HCT116 (cell line): ENCODE measurements at regions not wholly inside any gene's neighbourhood (a gene's known extent, or its start where the extent isn't known, plus 50 kb on each side); places are given as distances from the start of the nearest gene placed in this dataset.

ENCODE experiments used
- ATAC-seq: fragments of 200-7000 bp; cut with Tn5 transposase; 2 replicates; pipeline ENCODE4 v1.9.1; 2020; ENCODE audit warnings: mild to moderate bottlenecking, moderate library complexity
- BruUV-seq: library from RNA; stranded (reverse); fragments of 400-500 nt; replicated peaks from 2 replicates; lab custom pipeline; 2021; lab: Mats Ljungman, UMichigan
- CTCF ChIA-PET: fragments of 300-600 bp; sonication (Branson Sonifier 250); formaldehyde crosslinking; loops from one replicate; lab custom pipeline; 2021; ENCODE audit warnings: antibody characterized with exemption; lab: Charles Lee
- POLR2A ChIA-PET: fragments of 300-600, 350-600 bp; sonication (Branson Sonifier 250); formaldehyde crosslinking; loops from one replicate; lab custom pipeline; 2021; ENCODE audit warnings: antibody characterized with exemption; lab: Charles Lee
- RAD21 ChIA-PET, 2 experiments: fragments of 300-600 bp; sonication (Branson Sonifier 250); formaldehyde crosslinking; loops; one replicate each; lab custom pipeline; 2023; ENCODE audit warnings: low total read pairs in 2 of 2; ENCODE audit not compliant: uncharacterized antibody in 2 of 2, unreplicated experiment in 2 of 2, low non-redundant PET in 1 of 2; lab: Charles Lee
- DNase-seq: peaks from one replicate; pipeline ENCODE4 v3.0.0-alpha.2; 2010; ENCODE audit warnings: low read depth, low spot score
- H2AFZ ChIP-seq: fragments of 200-600 bp; shearing (Covaris generic), sonication (generic); 2 replicates; pipeline ENCODE4 v1.6.1; 2017; ENCODE audit warnings: low read depth, mixed run types, mixed read lengths, antibody characterized with exemption, low read length; ENCODE audit not compliant: poor library complexity, severe bottlenecking
- H3K27ac ChIP-seq: 2 replicates; pipeline ENCODE4 v1.5.1; 2012; ENCODE audit warnings: low read depth, low read length
- H3K27me3 ChIP-seq: fragments of 200-600 bp; sonication (generic); 2 replicates; pipeline ENCODE4 v1.6.1; 2016; ENCODE audit warnings: mixed run types, low read length, mixed read lengths; ENCODE audit not compliant: insufficient read depth
- H3K36me3 ChIP-seq, 2 experiments: fragments of 200-500 bp in 1 of 2; fragments of 200-600 bp in 1 of 2; sonication (Bioruptor generic) in 1 of 2; sonication (generic) in 1 of 2; 2 replicates each; pipeline versions ENCODE4 v1.5.1 to v1.6.1; 2014 to 2016; ENCODE audit warnings: low read length in 2 of 2, inconsistent platforms in 1 of 2, mixed read lengths in 1 of 2, mixed run types in 1 of 2; ENCODE audit not compliant: insufficient read depth in 2 of 2, control insufficient read depth in 1 of 2
- H3K4me1 ChIP-seq, 2 experiments: fragments of 200-600 bp in 1 of 2; sonication (generic) in 1 of 2; 2 replicates each; pipeline versions ENCODE4 v1.5.1 to v1.6.1; 2012 to 2017; ENCODE audit warnings: low read length in 2 of 2, inconsistent platforms in 1 of 2, mild to moderate bottlenecking in 1 of 2, mixed read lengths in 1 of 2, mixed run types in 1 of 2, moderate library complexity in 1 of 2; ENCODE audit not compliant: insufficient read depth in 2 of 2, control insufficient read depth in 1 of 2
- H3K4me2 ChIP-seq: fragments of 200-600 bp; sonication (generic); 2 replicates; pipeline ENCODE4 v1.6.1; 2017; ENCODE audit warnings: mixed run types, low read length, mixed read lengths
- H3K4me3 ChIP-seq, 2 experiments: fragments of 200-600 bp in 1 of 2; sonication (generic) in 1 of 2; replicated peaks in 1 of 2; 2 replicates each; pipeline ENCODE4 v1.5.1; 2011 to 2016; ENCODE audit warnings: low read length in 2 of 2, control low read depth in 1 of 2, low read depth in 1 of 2, mild to moderate bottlenecking in 1 of 2, mixed read lengths in 1 of 2, mixed run types in 1 of 2
- H3K79me2 ChIP-seq: fragments of 200-600 bp; sonication (generic); 2 replicates; pipeline ENCODE4 v1.6.1; 2017; ENCODE audit warnings: mild to moderate bottlenecking, mixed run types, low read length, moderate library complexity, mixed read lengths; ENCODE audit not compliant: insufficient read depth
- H3K9ac ChIP-seq: fragments of 200-600 bp; sonication (generic); 2 replicates; pipeline ENCODE4 v1.6.1; 2016; ENCODE audit warnings: low read length, mixed read lengths
- H3K9me2 ChIP-seq: fragments of 200-600 bp; sonication (generic), shearing (Covaris generic); 2 replicates; pipeline ENCODE4 v1.6.1; 2017; ENCODE audit warnings: mixed run types, mild to moderate bottlenecking, moderate library complexity; ENCODE audit not compliant: insufficient read depth
- H3K9me3 ChIP-seq, 2 experiments: fragments of 200-500 bp in 1 of 2; fragments of 200-600 bp in 1 of 2; sonication (Bioruptor generic) in 1 of 2; sonication (generic) in 1 of 2; 2 replicates each; pipeline ENCODE4 v1.6.1; 2014 to 2017; ENCODE audit warnings: low read length in 2 of 2, mixed read lengths in 2 of 2, inconsistent platforms in 1 of 2, low read depth in 1 of 2, mild to moderate bottlenecking in 1 of 2, mixed run types in 1 of 2, moderate library complexity in 1 of 2; ENCODE audit not compliant: control insufficient read depth in 1 of 2, insufficient read depth in 1 of 2
- H4K20me1 ChIP-seq: fragments of 200-600 bp; sonication (generic), shearing (Covaris generic); 2 replicates; pipeline ENCODE4 v1.6.1; 2017; ENCODE audit warnings: mixed run types, mild to moderate bottlenecking, moderate library complexity; ENCODE audit not compliant: insufficient read depth
- ATF3 ChIP-seq: IDR thresholded peaks from 2 replicates; pipeline ENCODE4 v1.6.1; 2012
- CBX3 ChIP-seq: IDR thresholded peaks from 2 replicates; pipeline ENCODE4 v1.6.1; 2012; ENCODE audit warnings: low read depth
- CEBPB ChIP-seq: IDR thresholded peaks from 2 replicates; pipeline ENCODE4 v1.6.1; 2012; ENCODE audit warnings: low read depth
- CTCF ChIP-seq, 3 experiments: fragments of 200-600 bp in 1 of 3; sonication (generic) in 1 of 3; IDR thresholded peaks in 2 of 3; conservative IDR thresholded peaks in 1 of 3; 2 replicates each; pipeline ENCODE4 v1.5.1; 2012 to 2017; ENCODE audit warnings: low read depth in 2 of 3, low read length in 2 of 3, antibody characterized with exemption in 1 of 3, borderline replicate concordance in 1 of 3, control low read depth in 1 of 3, mild to moderate bottlenecking in 1 of 3, mixed read lengths in 1 of 3, mixed run types in 1 of 3, moderate library complexity in 1 of 3; ENCODE audit not compliant: insufficient read depth in 1 of 3
- ELF1 ChIP-seq: IDR thresholded peaks from 2 replicates; pipeline ENCODE4 v1.6.1; 2012; ENCODE audit warnings: low read depth, borderline replicate concordance
- FOSL1 ChIP-seq: IDR thresholded peaks from 2 replicates; pipeline ENCODE4 v1.6.1; 2012; ENCODE audit warnings: low read depth
- JUND ChIP-seq: IDR thresholded peaks from 2 replicates; pipeline ENCODE4 v1.6.1; 2012
- MAX ChIP-seq: IDR thresholded peaks from 2 replicates; pipeline ENCODE4 v1.6.1; 2012
- POLR2AphosphoS5 ChIP-seq: IDR thresholded peaks from 2 replicates; pipeline ENCODE4 v1.6.1; 2011; ENCODE audit warnings: mild to moderate bottlenecking, low read depth, low read length, moderate library complexity
- RAD21 ChIP-seq: IDR thresholded peaks from 2 replicates; pipeline ENCODE4 v1.6.1; 2012; ENCODE audit warnings: low read depth, mild to moderate bottlenecking
- REST ChIP-seq: IDR thresholded peaks from 2 replicates; pipeline ENCODE4 v1.6.1; 2012; ENCODE audit warnings: low read depth
- SIN3A ChIP-seq: IDR thresholded peaks from 2 replicates; pipeline ENCODE4 v1.6.1; 2012; ENCODE audit warnings: low read depth
- SP1 ChIP-seq: IDR thresholded peaks from 2 replicates; pipeline ENCODE4 v1.6.1; 2012; ENCODE audit warnings: low read depth
- SRF ChIP-seq: IDR thresholded peaks from 2 replicates; pipeline ENCODE4 v1.6.1; 2012; ENCODE audit warnings: low read depth
- TCF7L2 ChIP-seq: IDR thresholded peaks from 2 replicates; pipeline ENCODE4 v1.7.0; 2011; ENCODE audit warnings: borderline replicate concordance, inconsistent platforms; ENCODE audit not compliant: insufficient read depth, insufficient read length; ENCODE audit errors: extremely low read depth
- YY1 ChIP-seq: IDR thresholded peaks from 2 replicates; pipeline ENCODE4 v1.6.1; 2011; ENCODE audit warnings: low read length, low read depth, moderate library complexity, mild to moderate bottlenecking; ENCODE audit not compliant: insufficient replicate concordance; ENCODE audit errors: extremely low read depth
- ZBTB33 ChIP-seq: IDR thresholded peaks from 2 replicates; pipeline ENCODE4 v1.6.1; 2011; ENCODE audit warnings: mild to moderate bottlenecking, low read length, moderate library complexity; ENCODE audit not compliant: insufficient replicate concordance; ENCODE audit errors: extremely low read depth
- ZFX ChIP-seq: fragments of 450-650 bp; IDR thresholded peaks from 2 replicates; pipeline ENCODE4 v1.6.1; 2017
- ZNF274 ChIP-seq: fragments of 200-500 bp; sonication (Bioruptor generic); IDR thresholded peaks from 2 replicates; pipeline ENCODE4 v1.6.1; 2014; ENCODE audit warnings: mild to moderate bottlenecking, low read depth, low read length, inconsistent platforms
- intact Hi-C: fragments of 100-400 bp; cut with micrococcal nuclease; formaldehyde crosslinking; loops from 2 replicates; pipeline ENCODE4 v1.10.0; 2022

- POLR2A ChIA-PET, result no interaction called here
- no peaks in the 10 kb centered on the region for H4K20me1 ChIP-seq
- no peaks in the 10 kb centered on the region for H3K79me2 ChIP-seq
- BruUV-seq, result no TSS peak
- DNase-seq (no peak), ATAC-seq (no peak)
- no peak overlapping the region for H3K4me3 ChIP-seq
- no peak overlapping the region for H3K9ac ChIP-seq
- H3K9me3 ChIP-seq, result no peaks in the 10 kb centered on the region
- intact Hi-C loops, result no loop called here
- H3K4me1 ChIP-seq, result no peaks in the 10 kb centered on the region
- RAD21 ChIA-PET, result no interaction called here
- H3K27ac ChIP-seq, result no peak overlapping the region
- no peaks in the 10 kb centered on the region for H3K36me3 ChIP-seq
- no peak overlapping the region for H3K4me2 ChIP-seq
- H3K9me2 ChIP-seq, result no peaks in the 10 kb centered on the region
- CTCF ChIA-PET, result no interaction called here
- peaks cover 57% of the 10 kb centered on the region for H3K27me3 ChIP-seq
- TF ChIP-seq POLR2AphosphoS5 (no peak), RAD21 (no peak), CTCF (IDR thresholded peaks at IDR 0.05 in 2 of 3, conservative IDR thresholded peaks at IDR 0.05 in 1 of 3; ENCODE audit: borderline replicate concordance in 1 of 3, insufficient read depth in 1 of 3, low read depth in 2 of 3, low read length in 2 of 3) (no peak), MAX (no peak), JUND (no peak), YY1 (no peak), CEBPB (no peak), FOSL1 (no peak), ZFX (no peak), SP1 (no peak), SRF (no peak), CBX3 (no peak), ZNF274 (no peak), REST (no peak), TCF7L2 (no peak), SIN3A (no peak), ATF3 (no peak), ZBTB33 (no peak), ELF1 (no peak)
- no peak overlapping the region for H2AFZ ChIP-seq
Measured at GRCh38 chr3:99330281-99330680, 308.1 kb upstream of the COL8A1 start.
